GM18873 (cell line): ENCODE measurements at regions not wholly inside any gene's neighbourhood (a gene's known extent, or its start where the extent isn't known, plus 50 kb on each side); places are given as distances from the start of the nearest gene placed in this dataset.

Experiments used
- ATAC-seq: cut with Tn5 transposase; IDR thresholded peaks from one replicate; pipeline ENCODE4 v1.9.1; 2021; ENCODE audit warnings: mild to moderate bottlenecking, moderate library complexity, moderate number of reproducible peaks; ENCODE audit not compliant: unreplicated experiment, low FRiP score

- no peak for ATAC-seq
Observed at GRCh38 chr18:75644871-75645270, 217.4 kb upstream of the SMIM21 start.

GRCh38 chr18:75643083-75643482, 215.6 kb upstream of the SMIM21 start:
- no peak for ATAC-seq

- no peak for ATAC-seq
Observed at GRCh38 chr18:75639472-75639831, 211.9 kb upstream of the SMIM21 start.

GRCh38 chr18:75638776-75639471, 211.4 kb upstream of the SMIM21 start:
- no peak for ATAC-seq

GRCh38 chr18:75638223-75638775, 210.8 kb upstream of the SMIM21 start:
- ATAC-seq, result no peak

- ATAC-seq, result no peak
Observed at GRCh38 chr18:75635096-75635495, 207.6 kb upstream of the SMIM21 start.

- no peak for ATAC-seq
Observed at GRCh38 chr18:75625966-75626365, 198.5 kb upstream of the SMIM21 start.

GRCh38 chr18:75624869-75625268, 197.4 kb upstream of the SMIM21 start:
- no peak for ATAC-seq

GRCh38 chr18:75621818-75622217, 194.3 kb upstream of the SMIM21 start:
- no peak for ATAC-seq

- no peak for ATAC-seq
Observed at GRCh38 chr18:75618146-75618545, 190.6 kb upstream of the SMIM21 start.

- ATAC-seq, result no peak
Observed at GRCh38 chr18:75612456-75612855, 185.0 kb upstream of the SMIM21 start.

- ATAC-seq, result no peak
Observed at GRCh38 chr18:75607701-75608100, 180.2 kb upstream of the SMIM21 start.

GRCh38 chr18:75592527-75592926, 165.0 kb upstream of the SMIM21 start:
- ATAC-seq, result no peak

GRCh38 chr18:75588412-75588811, 160.9 kb upstream of the SMIM21 start:
- ATAC-seq, result no peak

- no peak for ATAC-seq
Observed at GRCh38 chr18:75587131-75587530, 159.6 kb upstream of the SMIM21 start.

- no peak for ATAC-seq
Observed at GRCh38 chr18:75586130-75586889, 158.8 kb upstream of the SMIM21 start.

GRCh38 chr18:75582940-75583339, 155.4 kb upstream of the SMIM21 start:
- ATAC-seq, result no peak

- ATAC-seq, result no peak
Observed at GRCh38 chr18:75582406-75582821, 154.9 kb upstream of the SMIM21 start.

- ATAC-seq, result no peak
Observed at GRCh38 chr18:75581336-75582131, 154.0 kb upstream of the SMIM21 start.

GRCh38 chr18:75574187-75574586, 146.7 kb upstream of the SMIM21 start:
- no peak for ATAC-seq

- no peak for ATAC-seq
Observed at GRCh38 chr18:75563150-75563549, 135.6 kb upstream of the SMIM21 start.
